Endothelial cell (in vitro differentiated cells): ENCODE measurements at regions not wholly inside any gene's neighbourhood (a gene's known extent, or its start where the extent isn't known, plus 50 kb on each side); places are given as distances from the start of the nearest gene placed in this dataset.
A peak's percentile ranks its signal among the peaks of the same experiment; 100 is the strongest.

Experiments
- DNase-seq: peaks from one replicate; pipeline ENCODE4 v3.0.0; 2021; ENCODE audit warnings: low spot score
- H3K27ac Mint-ChIP-seq: one replicate; pipeline ENCODE4 v1.8.0; 2021; ENCODE audit warnings: mixed read lengths, inconsistent platforms; ENCODE audit not compliant: unreplicated experiment
- H3K27me3 Mint-ChIP-seq: one replicate; pipeline ENCODE4 v1.8.0; 2021; ENCODE audit warnings: mild to moderate bottlenecking, moderate library complexity, mixed read lengths, inconsistent platforms; ENCODE audit not compliant: unreplicated experiment
- H3K36me3 Mint-ChIP-seq: one replicate; pipeline ENCODE4 v1.8.0; 2021; ENCODE audit warnings: mild to moderate bottlenecking, low read depth, mixed read lengths, inconsistent platforms; ENCODE audit not compliant: unreplicated experiment
- H3K4me1 Mint-ChIP-seq: one replicate; pipeline ENCODE4 v1.8.0; 2021; ENCODE audit warnings: mild to moderate bottlenecking, mixed read lengths, inconsistent platforms; ENCODE audit not compliant: unreplicated experiment
- H3K4me3 Mint-ChIP-seq: one replicate; pipeline ENCODE4 v1.8.0; 2021; ENCODE audit warnings: mild to moderate bottlenecking, mixed read lengths, inconsistent platforms; ENCODE audit not compliant: unreplicated experiment
- H3K9me3 Mint-ChIP-seq: one replicate; pipeline ENCODE4 v1.8.0; 2021; ENCODE audit warnings: mixed read lengths, inconsistent platforms; ENCODE audit not compliant: unreplicated experiment
- TF ChIP-seq, protein P1 (sequence below): fragments of 200-600 bp; sonication (generic); IDR thresholded peaks from one replicate; pipeline ENCODE4 v1.5.0; 2021; ENCODE audit warnings: antibody characterized with exemption; ENCODE audit not compliant: unreplicated experiment

- H3K27ac Mint-ChIP-seq = peak overlapping the region; percentile 10
- H3K4me1 Mint-ChIP-seq = peaks cover 5% of the 10 kb centered on the region
- H3K9me3 Mint-ChIP-seq = no peaks in the 10 kb centered on the region
- H3K36me3 Mint-ChIP-seq = no peaks in the 10 kb centered on the region
- H3K4me3 Mint-ChIP-seq = no peak overlapping the region
- TF ChIP-seq, protein P1, sequence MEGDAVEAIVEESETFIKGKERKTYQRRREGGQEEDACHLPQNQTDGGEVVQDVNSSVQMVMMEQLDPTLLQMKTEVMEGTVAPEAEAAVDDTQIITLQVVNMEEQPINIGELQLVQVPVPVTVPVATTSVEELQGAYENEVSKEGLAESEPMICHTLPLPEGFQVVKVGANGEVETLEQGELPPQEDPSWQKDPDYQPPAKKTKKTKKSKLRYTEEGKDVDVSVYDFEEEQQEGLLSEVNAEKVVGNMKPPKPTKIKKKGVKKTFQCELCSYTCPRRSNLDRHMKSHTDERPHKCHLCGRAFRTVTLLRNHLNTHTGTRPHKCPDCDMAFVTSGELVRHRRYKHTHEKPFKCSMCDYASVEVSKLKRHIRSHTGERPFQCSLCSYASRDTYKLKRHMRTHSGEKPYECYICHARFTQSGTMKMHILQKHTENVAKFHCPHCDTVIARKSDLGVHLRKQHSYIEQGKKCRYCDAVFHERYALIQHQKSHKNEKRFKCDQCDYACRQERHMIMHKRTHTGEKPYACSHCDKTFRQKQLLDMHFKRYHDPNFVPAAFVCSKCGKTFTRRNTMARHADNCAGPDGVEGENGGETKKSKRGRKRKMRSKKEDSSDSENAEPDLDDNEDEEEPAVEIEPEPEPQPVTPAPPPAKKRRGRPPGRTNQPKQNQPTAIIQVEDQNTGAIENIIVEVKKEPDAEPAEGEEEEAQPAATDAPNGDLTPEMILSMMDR = no peak
- DNase-seq = no peak
- H3K27me3 Mint-ChIP-seq = peaks cover 4% of the 10 kb centered on the region
Observed at GRCh38 chr14:71437870-71438269, 494.4 kb upstream of the RGS6 start.

GRCh38 chr14:71438684-71439083 lies 493.5 kb upstream of the RGS6 start:
- no peak overlapping the region for H3K4me3 Mint-ChIP-seq
- DNase-seq = no peak
- peaks cover 4% of the 10 kb centered on the region for H3K27me3 Mint-ChIP-seq

DNA sequence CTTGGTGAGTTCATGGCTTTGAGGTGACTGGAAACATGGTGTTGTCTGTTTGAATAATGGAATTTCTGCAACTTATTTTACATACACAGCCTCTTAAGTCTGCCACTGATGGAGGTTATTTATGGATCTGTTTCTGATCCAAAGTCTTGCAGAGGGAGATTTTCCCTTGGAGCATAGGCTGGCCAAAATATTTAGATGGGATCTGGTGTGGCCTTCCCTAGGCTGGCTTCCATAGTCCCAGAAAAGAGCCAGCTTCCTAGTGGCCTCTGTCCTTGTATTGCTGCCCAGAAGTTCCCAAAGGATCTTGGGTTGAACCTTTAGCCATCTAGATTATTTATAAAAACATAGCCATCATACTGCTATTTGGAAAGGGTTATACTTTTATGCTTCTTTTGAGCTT lies 491.1 kb upstream of the RGS6 start:
- TF ChIP-seq, protein P1 = no peak
- DNase-seq = no peak
- peaks cover 5% of the 10 kb centered on the region for H3K4me1 Mint-ChIP-seq
- H3K36me3 Mint-ChIP-seq = no peaks in the 10 kb centered on the region
- no peaks in the 10 kb centered on the region for H3K9me3 Mint-ChIP-seq
- no peak overlapping the region for H3K27ac Mint-ChIP-seq
- peaks cover 4% of the 10 kb centered on the region for H3K27me3 Mint-ChIP-seq
- H3K4me3 Mint-ChIP-seq = no peak overlapping the region

More at GRCh38 chr14:71438684-71439083, 493.5 kb upstream of the RGS6 start:
- TF ChIP-seq, protein P1 = no peak
- no peak overlapping the region for H3K27ac Mint-ChIP-seq
- H3K4me1 Mint-ChIP-seq = peaks cover 5% of the 10 kb centered on the region
- no peaks in the 10 kb centered on the region for H3K36me3 Mint-ChIP-seq
- no peaks in the 10 kb centered on the region for H3K9me3 Mint-ChIP-seq

- Mint-ChIP-seq H3K4me1 (peaks cover 3% of the 10 kb centered on the region), H3K27ac (no peak overlapping the region), H3K36me3 (no peaks in the 10 kb centered on the region), H3K4me3 (no peak overlapping the region), H3K27me3 (peaks cover 2% of the 10 kb centered on the region), H3K9me3 (no peaks in the 10 kb centered on the region)
- TF ChIP-seq, protein P1 = no peak
- no peak for DNase-seq
Observed at GRCh38 chr14:71444030-71444822, 488.0 kb upstream of the RGS6 start.
